ENCODE measurements at regions not wholly inside any gene's neighbourhood (a gene's known extent, or its start where the extent isn't known, plus 50 kb on each side); places are given as distances from the start of the nearest gene placed in this dataset.

DNA sequence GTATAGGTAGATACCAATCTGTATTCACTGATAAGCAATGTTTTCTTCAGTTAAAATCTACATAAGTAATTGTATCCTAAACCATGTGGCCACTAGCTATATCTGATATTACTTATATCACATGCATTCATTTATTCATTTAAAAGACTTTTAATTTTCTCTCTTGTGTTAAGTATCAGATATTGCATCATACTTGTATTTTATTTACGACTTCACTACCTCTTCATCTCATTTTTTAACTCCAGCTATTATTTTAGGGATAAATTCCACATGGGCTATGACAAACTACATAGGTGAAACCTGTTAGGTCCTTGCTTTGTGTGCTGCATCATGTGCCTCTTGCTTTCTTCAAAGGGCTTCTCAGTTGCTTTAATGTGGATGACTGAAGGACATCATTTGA is 1018.3 kb downstream of the ZPLD1 start:
- Histone ChIP-seq H3K4me2 (ENCODE audit: insufficient read depth, insufficient read length, low read length) (no peak overlapping the region), H2BK20ac (ENCODE audit: low read depth, low read length, poor library complexity, severe bottlenecking) (no peak overlapping the region), H3K14ac (ENCODE audit: insufficient read depth, low read length) (no peak overlapping the region), H3K79me2 (ENCODE audit: insufficient read depth, low read length) (no peaks in the 10 kb centered on the region), H3K4me1 (ENCODE audit: insufficient read depth, low read length) (no peaks in the 10 kb centered on the region), H4K91ac (ENCODE audit: insufficient read length, low read depth, low read length) (no peak overlapping the region), H4K20me1 (ENCODE audit: control insufficient read depth, insufficient read depth, insufficient read length) (no peaks in the 10 kb centered on the region), H3K56ac (ENCODE audit: insufficient read length, low read depth, low read length) (no peak overlapping the region), H3K9me3 (ENCODE audit: control insufficient read depth, low read depth, low read length) (no peaks in the 10 kb centered on the region), H3K27me3 (ENCODE audit: insufficient read depth, low read length) (no peaks in the 10 kb centered on the region), H2AK5ac (ENCODE audit: insufficient read length, low read length) (no peak overlapping the region), H3K4ac (ENCODE audit: low read depth, low read length) (no peak overlapping the region), H4K8ac (replicated peaks; ENCODE audit: insufficient read length, low read depth, low read length) (no peak overlapping the region), H3K23me2 (ENCODE audit: insufficient read length, low read depth, low read length, poor library complexity, severe bottlenecking) (no peaks in the 10 kb centered on the region), H2AFZ (ENCODE audit: low read length) (no peak overlapping the region), H4K5ac (ENCODE audit: insufficient read length, low read depth, low read length) (no peak overlapping the region), H3K79me1 (ENCODE audit: insufficient read depth, low read depth, low read length, poor library complexity, severe bottlenecking) (no peaks in the 10 kb centered on the region), H3K9ac (ENCODE audit: extremely low read depth, insufficient read length, low read length) (no peak overlapping the region), H3K27ac (ENCODE audit: insufficient read length, low read depth, low read length) (no peak overlapping the region), H3K18ac (ENCODE audit: insufficient read length, low read depth, low read length) (no peak overlapping the region), H3T11ph (ENCODE audit: low read length) (no peak overlapping the region), H2BK120ac (ENCODE audit: low read depth, low read length, poor library complexity, severe bottlenecking) (no peak overlapping the region), H3K23ac (ENCODE audit: insufficient read length, low read depth, low read length) (no peak overlapping the region), H2BK5ac (ENCODE audit: insufficient read length, low read length) (no peak overlapping the region), H2BK15ac (ENCODE audit: low read depth, low read length) (no peak overlapping the region), H2BK12ac (ENCODE audit: insufficient read length, low read depth, low read length) (no peak overlapping the region)
- no CpG with 5 or more reads among the region's 1 CpG for WGBS (ENCODE audit: extremely low coverage, insufficient read length, low lambda C conversion rate)
- H3K27ac Mint-ChIP-seq: no peak overlapping the region
- no peak overlapping the region for H3K4me3 Mint-ChIP-seq
- TF ChIP-seq, protein P1, sequence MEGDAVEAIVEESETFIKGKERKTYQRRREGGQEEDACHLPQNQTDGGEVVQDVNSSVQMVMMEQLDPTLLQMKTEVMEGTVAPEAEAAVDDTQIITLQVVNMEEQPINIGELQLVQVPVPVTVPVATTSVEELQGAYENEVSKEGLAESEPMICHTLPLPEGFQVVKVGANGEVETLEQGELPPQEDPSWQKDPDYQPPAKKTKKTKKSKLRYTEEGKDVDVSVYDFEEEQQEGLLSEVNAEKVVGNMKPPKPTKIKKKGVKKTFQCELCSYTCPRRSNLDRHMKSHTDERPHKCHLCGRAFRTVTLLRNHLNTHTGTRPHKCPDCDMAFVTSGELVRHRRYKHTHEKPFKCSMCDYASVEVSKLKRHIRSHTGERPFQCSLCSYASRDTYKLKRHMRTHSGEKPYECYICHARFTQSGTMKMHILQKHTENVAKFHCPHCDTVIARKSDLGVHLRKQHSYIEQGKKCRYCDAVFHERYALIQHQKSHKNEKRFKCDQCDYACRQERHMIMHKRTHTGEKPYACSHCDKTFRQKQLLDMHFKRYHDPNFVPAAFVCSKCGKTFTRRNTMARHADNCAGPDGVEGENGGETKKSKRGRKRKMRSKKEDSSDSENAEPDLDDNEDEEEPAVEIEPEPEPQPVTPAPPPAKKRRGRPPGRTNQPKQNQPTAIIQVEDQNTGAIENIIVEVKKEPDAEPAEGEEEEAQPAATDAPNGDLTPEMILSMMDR (conservative IDR thresholded peaks at IDR 0.05): no peak
- no peaks in the 10 kb centered on the region for H3K4me1 Mint-ChIP-seq
- DNase-seq: no peak
- H3K36me3 Mint-ChIP-seq (ENCODE audit: insufficient read depth in 1 of 3, low read depth in 3 of 3): no peaks in the 10 kb centered on the region
- H3K9me3 Mint-ChIP-seq: peaks cover 0 to 2% of the 10 kb centered on the region in 2 experiments; a peak in 2 of 5 replicates
- H3K27me3 Mint-ChIP-seq (ENCODE audit: low read depth): no peaks in the 10 kb centered on the region; the same call in 1 of the 2 replicates
